ENCODE measurements at regions not wholly inside any gene's neighbourhood (a gene's known extent, or its start where the extent isn't known, plus 50 kb on each side); places are given as distances from the start of the nearest gene placed in this dataset.

DNA sequence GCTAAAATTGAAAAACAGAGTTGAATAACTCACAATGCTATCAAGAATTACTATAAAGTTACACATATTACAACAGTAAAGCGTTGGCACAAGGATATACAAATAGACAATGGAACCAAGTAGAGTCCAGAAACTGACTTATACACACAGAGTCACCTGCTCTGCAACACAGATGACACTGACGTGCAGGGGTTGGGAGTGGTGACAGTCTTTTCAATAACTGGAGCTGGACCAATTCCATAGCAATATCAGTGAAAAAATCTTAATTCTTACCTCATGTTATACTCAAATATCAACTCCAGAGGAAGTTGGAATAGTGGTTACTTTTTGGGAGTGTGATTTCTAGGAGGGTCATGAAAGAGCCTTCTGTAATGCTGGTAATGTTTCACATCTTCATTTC lies 62.5 kb upstream of the NPY start:
- no peak for ATAC-seq (ENCODE audit: low read depth)
- Histone ChIP-seq H2AK9ac (replicated peaks; ENCODE audit: low read depth, low read length, poor library complexity) (no peak overlapping the region), H4K8ac (ENCODE audit: low read depth in 2 of 2, low read length in 2 of 2) (no peak overlapping the region), H2AK5ac (ENCODE audit: low read depth, low read length) (no peak overlapping the region), H3K36me3 (ENCODE audit: control insufficient read depth, insufficient read depth, low read length) (no peaks in the 10 kb centered on the region), H3K4me3 (ENCODE audit: insufficient read depth, low read depth, low read length) (no peak overlapping the region), H4K20me1 (ENCODE audit: insufficient read depth, low read length) (no peaks in the 10 kb centered on the region), H4K91ac (ENCODE audit: insufficient read depth, low read depth, low read length) (no peak overlapping the region), H3K4me1 (ENCODE audit: control insufficient read depth, insufficient read depth, low read length) (no peaks in the 10 kb centered on the region), H2BK15ac (ENCODE audit: low read depth, low read length) (no peak overlapping the region), H3K9me1 (ENCODE audit: insufficient read depth, low read length) (no peaks in the 10 kb centered on the region), H3K4ac (ENCODE audit: low read depth, low read length) (no peak overlapping the region), H3K27me3 (ENCODE audit: control insufficient read depth, insufficient read depth, low read length) (no peaks in the 10 kb centered on the region), H3K27ac (ENCODE audit: insufficient read depth, low read length) (no peak overlapping the region), H2BK20ac (ENCODE audit: low read depth, low read length) (no peak overlapping the region), H2BK120ac (ENCODE audit: low read depth, low read length) (no peak overlapping the region), H3K9ac (ENCODE audit: low read depth, low read length) (no peak overlapping the region), H3K79me1 (ENCODE audit: low read depth in 1 of 2, low read length in 2 of 2) (no peaks in the 10 kb centered on the region), H3K14ac (replicated peaks; ENCODE audit: low read depth, low read length) (no peak overlapping the region), H3K56ac (ENCODE audit: extremely low read depth, insufficient read depth, low read length) (no peak overlapping the region), H3K23ac (ENCODE audit: low read depth, low read length) (no peak overlapping the region), H4K5ac (ENCODE audit: low read depth, low read length) (no peak overlapping the region), H3K9me3 (ENCODE audit: control insufficient read depth, insufficient read depth, low read length) (no peaks in the 10 kb centered on the region), H3K4me2 (ENCODE audit: low read depth, low read length) (no peak overlapping the region), H3K18ac (ENCODE audit: low read depth, low read length) (no peak overlapping the region), H2AFZ (replicated peaks; ENCODE audit: low read length, poor library complexity) (no peak overlapping the region), H2BK5ac (ENCODE audit: low read depth, low read length, poor library complexity, severe bottlenecking) (no peak overlapping the region)
- no peak for TF ChIP-seq RFX5 (IDR thresholded peaks at IDR 0.05; ENCODE audit: low read depth, low read length)
- no peak for TF ChIP-seq RAD21 (IDR thresholded peaks at IDR 0.05; ENCODE audit: low read length)
- TF ChIP-seq, protein P1, sequence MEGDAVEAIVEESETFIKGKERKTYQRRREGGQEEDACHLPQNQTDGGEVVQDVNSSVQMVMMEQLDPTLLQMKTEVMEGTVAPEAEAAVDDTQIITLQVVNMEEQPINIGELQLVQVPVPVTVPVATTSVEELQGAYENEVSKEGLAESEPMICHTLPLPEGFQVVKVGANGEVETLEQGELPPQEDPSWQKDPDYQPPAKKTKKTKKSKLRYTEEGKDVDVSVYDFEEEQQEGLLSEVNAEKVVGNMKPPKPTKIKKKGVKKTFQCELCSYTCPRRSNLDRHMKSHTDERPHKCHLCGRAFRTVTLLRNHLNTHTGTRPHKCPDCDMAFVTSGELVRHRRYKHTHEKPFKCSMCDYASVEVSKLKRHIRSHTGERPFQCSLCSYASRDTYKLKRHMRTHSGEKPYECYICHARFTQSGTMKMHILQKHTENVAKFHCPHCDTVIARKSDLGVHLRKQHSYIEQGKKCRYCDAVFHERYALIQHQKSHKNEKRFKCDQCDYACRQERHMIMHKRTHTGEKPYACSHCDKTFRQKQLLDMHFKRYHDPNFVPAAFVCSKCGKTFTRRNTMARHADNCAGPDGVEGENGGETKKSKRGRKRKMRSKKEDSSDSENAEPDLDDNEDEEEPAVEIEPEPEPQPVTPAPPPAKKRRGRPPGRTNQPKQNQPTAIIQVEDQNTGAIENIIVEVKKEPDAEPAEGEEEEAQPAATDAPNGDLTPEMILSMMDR (conservative IDR thresholded peaks at IDR 0.05; ENCODE audit: low read depth, low read length): no peak
- in situ Hi-C loops (cut with MboI; ENCODE audit: low sequenced_read_pairs) (no loop called here), dilution Hi-C loops (cut with HindIII; ENCODE audit: low sequenced_read_pairs, unreplicated experiment) (no loop called here), intact Hi-C loops (cut with micrococcal nuclease) (no loop called here)
- no TSS peak for BruUV-seq (replicated peaks)
- POLR2A ChIA-PET (ENCODE audit: unreplicated experiment): no interaction called here
- no peak for DNase-seq
- WGBS, 2 experiments (ENCODE audit: extremely low coverage in 2 of 2, insufficient read length in 1 of 2): no CpG with 5 or more reads among the region's 2 CpGs
- CTCF ChIA-PET: no interaction called here

All from IMR-90 (cell line).